HepG2 (cell line): ENCODE measurements at regions not wholly inside any gene's neighbourhood (a gene's known extent, or its start where the extent isn't known, plus 50 kb on each side); places are given as distances from the start of the nearest gene placed in this dataset.

Experiments used
- ATAC-seq: fragments of 200-7000 bp; cut with Tn5 transposase; 3 replicates; pipeline ENCODE4 v1.9.1; 2020; ENCODE audit warnings: mild to moderate bottlenecking, moderate library complexity
- BruUV-seq: library from RNA; stranded (reverse); fragments of 400-500 nt; replicated peaks from 2 replicates; lab custom pipeline; 2021; lab: Mats Ljungman, UMichigan
- CTCF ChIA-PET: fragments of 300-600 bp; formaldehyde crosslinking; extraction: SDS; loops from one replicate; lab custom pipeline; 2021; ENCODE audit warnings: low total read pairs, inconsistent platforms, low intra/inter-chr PET ratio; lab: Yijun Ruan, JAX
- POLR2A ChIA-PET: fragments of 350-600 bp; sonication (Branson Sonifier 250); formaldehyde crosslinking; loops from one replicate; lab custom pipeline; 2020; ENCODE audit warnings: antibody characterized with exemption, inconsistent platforms; lab: Yijun Ruan, JAX
- DNase-seq: peaks from one replicate; pipeline ENCODE4 v3.0.0-alpha.2; 2015; ENCODE audit warnings: low spot score
- FAIRE-seq: peaks from 3 replicates; lab custom pipeline; 2011; peaks lifted over from hg19 to GRCh38; lab: Jason Lieb, UNC
- H2AFZ ChIP-seq: one replicate; pipeline ENCODE4 v1.6.1; 2011; ENCODE audit warnings: low read length, inconsistent platforms
- H3K27ac ChIP-seq: fragments of 300-600 bp; 3 replicates; pipeline ENCODE4 v1.8.0; 2011; ENCODE audit warnings: mixed run types, mild to moderate bottlenecking, mixed read lengths, low read length, inconsistent platforms; ENCODE audit not compliant: insufficient read depth; ENCODE audit errors: extremely low read length
- H3K27me3 ChIP-seq, 2 experiments: fragments of 200-600 bp in 1 of 2; 2 replicates in 1 of 2; 3 replicates in 1 of 2; pipeline versions ENCODE4 v1.6.0 to v1.8.0; 2011; ENCODE audit warnings: low read length in 2 of 2, mild to moderate bottlenecking in 2 of 2, moderate library complexity in 2 of 2, inconsistent platforms in 1 of 2; ENCODE audit not compliant: insufficient read depth in 2 of 2, control insufficient read depth in 1 of 2
- H3K36me3 ChIP-seq, 2 experiments: fragments of 200-600 bp in 1 of 2; replicated peaks in 1 of 2; 2 replicates in 1 of 2; 3 replicates in 1 of 2; pipeline versions ENCODE4 v1.5.1 to v1.8.0; 2011; ENCODE audit warnings: low read length in 2 of 2, inconsistent platforms in 1 of 2; ENCODE audit not compliant: insufficient read depth in 2 of 2, control insufficient read depth in 1 of 2
- H3K4me1 ChIP-seq: 2 replicates; pipeline ENCODE4 v1.5.1; 2012; ENCODE audit warnings: low read length, inconsistent platforms; ENCODE audit not compliant: insufficient read depth
- H3K4me2 ChIP-seq: 2 replicates; pipeline ENCODE4 v1.6.0; 2011; ENCODE audit warnings: low read depth, low read length, inconsistent platforms
- H3K4me3 ChIP-seq, 3 experiments: fragments of 200-600 bp in 1 of 3; sonication (generic), shearing (Covaris generic) in 1 of 3; replicated peaks in 1 of 3; 2 replicates each; pipeline ENCODE4 v1.5.1; 2011 to 2016; ENCODE audit warnings: low read length in 3 of 3, inconsistent platforms in 2 of 3, low read depth in 2 of 3, mild to moderate bottlenecking in 2 of 3, control low read depth in 1 of 3, mixed read lengths in 1 of 3; ENCODE audit not compliant: insufficient read depth in 1 of 3
- H3K79me2 ChIP-seq: one replicate; pipeline ENCODE4 v1.6.1; 2011; ENCODE audit warnings: low read length, inconsistent platforms; ENCODE audit not compliant: insufficient read depth
- H3K9ac ChIP-seq: 2 replicates; pipeline ENCODE4 v1.6.0; 2011; ENCODE audit warnings: mild to moderate bottlenecking, low read depth, low read length, inconsistent platforms; ENCODE audit not compliant: insufficient read depth
- H3K9me3 ChIP-seq: 2 replicates; pipeline ENCODE4 v1.5.1; 2012; ENCODE audit warnings: mild to moderate bottlenecking, low read length
- H4K20me1 ChIP-seq: 2 replicates; pipeline ENCODE4 v1.6.0; 2011; ENCODE audit warnings: inconsistent platforms, mild to moderate bottlenecking, low read length, moderate library complexity; ENCODE audit not compliant: insufficient read depth
- CCAR2 ChIP-seq: fragments of 200-400 bp; formaldehyde crosslinking; optimal IDR thresholded peaks from 2 replicates; pipeline ENCODE3; 2018; ENCODE audit warnings: low read depth, mild to moderate bottlenecking, low read length, moderate library complexity
- RNF219 ChIP-seq: sonication (generic); formaldehyde crosslinking; IDR thresholded peaks from 2 replicates; pipeline ENCODE4 v1.5.0; 2020; ENCODE audit warnings: mild to moderate bottlenecking, missing genetic modification reagents
- SKIL ChIP-seq: sonication (generic); formaldehyde crosslinking; IDR thresholded peaks from 2 replicates; pipeline ENCODE4 v1.8.0; 2022; ENCODE audit warnings: missing genetic modification reagents, mild to moderate bottlenecking, moderate library complexity, borderline replicate concordance
- ZBTB40 ChIP-seq, 2 experiments: fragments of 450-650 bp in 1 of 2; sonication (generic) in 1 of 2; formaldehyde crosslinking in 1 of 2; IDR thresholded peaks; 2 replicates each; pipeline versions ENCODE4 v1.6.1 to v1.8.0; 2016 to 2022; ENCODE audit warnings: antibody characterized with exemption in 1 of 2, mild to moderate bottlenecking in 1 of 2, missing genetic modification reagents in 1 of 2
- ZNF251 ChIP-seq: sonication (generic); formaldehyde crosslinking; IDR thresholded peaks from 2 replicates; pipeline ENCODE4 v1.9.0; 2021; ENCODE audit warnings: mild to moderate bottlenecking, missing genetic modification reagents
- ZNF747 ChIP-seq: sonication (generic); formaldehyde crosslinking; IDR thresholded peaks from 2 replicates; pipeline ENCODE4 v1.8.1; 2023; ENCODE audit warnings: missing genetic modification reagents, mild to moderate bottlenecking, borderline replicate concordance
- WGBS: methylation state at CpG from one replicate; pipeline ENCODE4 v1.1.6; 2017; ENCODE audit warnings: low lambda C conversion rate; 5-methylcytosine and 5-hydroxymethylcytosine counted together
- in situ Hi-C: cut with HindIII; loops from 2 replicates; pipeline ENCODE4 v1.10.0; 2017; ENCODE audit warnings: low pct_unique_long_range_greater_than_20kb; ENCODE audit not compliant: extremely low pct_ligation_motif_present
- intact Hi-C: fragments of 100-400 bp; cut with micrococcal nuclease; formaldehyde crosslinking; loops from one replicate; pipeline ENCODE4 v1.10.0; 2022; ENCODE audit not compliant: unreplicated experiment
- TF ChIP-seq, protein P1 (sequence below): sonication (generic); formaldehyde crosslinking; IDR thresholded peaks from 2 replicates; pipeline ENCODE4 v1.4.0; 2020; ENCODE audit warnings: mild to moderate bottlenecking, low read depth, missing genetic modification reagents

DNA sequence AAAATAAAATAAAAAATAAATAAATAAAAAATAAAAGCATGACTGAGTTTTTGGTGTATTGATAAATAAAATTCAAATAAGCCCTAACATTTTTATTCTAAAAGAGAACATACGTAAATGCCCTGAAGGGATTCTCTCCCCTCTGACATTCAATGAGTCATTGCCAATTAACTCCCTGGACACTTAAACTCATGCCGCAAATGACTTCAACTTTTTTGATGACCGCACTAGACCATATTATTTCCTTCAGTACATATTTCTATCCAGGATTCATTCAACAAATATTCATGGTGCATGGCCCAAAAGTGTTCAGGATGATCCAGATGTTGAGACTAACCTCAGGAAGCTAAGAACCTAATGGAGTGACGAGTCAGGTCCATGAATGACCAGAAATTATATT is 195.9 kb upstream of the LRRN1 start (continued):
- no peak for TF ChIP-seq SKIL (CRISPR knock-in tag)

DNA sequence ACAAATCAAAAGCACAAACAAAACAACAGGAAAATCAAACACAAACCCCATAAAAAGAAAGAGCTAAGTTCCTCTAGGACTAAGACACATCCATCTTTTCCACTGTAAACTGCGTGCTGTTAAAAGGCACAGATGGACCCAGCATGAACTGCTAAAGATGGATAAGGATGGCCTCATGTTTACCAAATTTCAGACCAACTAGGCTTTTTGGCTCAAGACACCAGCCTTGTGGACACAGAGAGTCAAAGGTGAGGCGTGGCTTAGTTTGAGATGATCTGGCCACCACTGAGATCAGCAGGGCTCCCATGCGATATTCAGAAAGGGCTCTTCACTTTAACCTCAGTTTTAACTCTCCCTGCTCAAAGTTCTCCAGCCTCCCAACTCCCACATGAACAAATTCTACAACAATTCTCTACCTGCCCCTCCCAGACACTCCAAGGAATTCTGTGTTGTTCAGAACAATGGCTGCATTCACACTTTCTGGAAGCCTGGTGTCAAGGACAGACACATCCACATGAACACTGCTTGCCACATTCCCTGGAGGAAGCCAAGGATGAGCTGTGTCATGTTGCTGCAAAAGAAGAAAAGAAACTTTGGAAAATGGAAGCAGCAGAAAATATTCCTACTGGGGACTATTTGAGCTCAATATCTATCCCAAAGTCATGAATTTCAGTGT is 198.4 kb upstream of the LRRN1 start:
- no peak overlapping the region for H3K9ac ChIP-seq
- no peak overlapping the region for H2AFZ ChIP-seq
- intact Hi-C loops = no loop called here
- no peaks in the 10 kb centered on the region; a peak in 1 of 5 replicates for H3K27me3 ChIP-seq
- BruUV-seq = no TSS peak
- in situ Hi-C loops = no loop called here
- H3K36me3 ChIP-seq = no peaks in the 10 kb centered on the region
- WGBS = 25% methylated on average over 2 of the region's 3 CpGs
- ChIA-PET CTCF (no interaction called here), POLR2A (no interaction called here)
- DNase-seq (no peak), ATAC-seq (no peak), FAIRE-seq (no peak)
- no peak overlapping the region for H3K4me3 ChIP-seq
- no peaks in the 10 kb centered on the region for H4K20me1 ChIP-seq
- no peaks in the 10 kb centered on the region for H3K9me3 ChIP-seq
- no peaks in the 10 kb centered on the region for H3K79me2 ChIP-seq
- no peak overlapping the region for H3K27ac ChIP-seq
- H3K4me1 ChIP-seq = no peaks in the 10 kb centered on the region
- no peak overlapping the region for H3K4me2 ChIP-seq
- TF ChIP-seq ZNF251 (CRISPR knock-in tag) = no peak
- no peak for TF ChIP-seq RNF219 (CRISPR knock-in tag)
- TF ChIP-seq, protein P1, sequence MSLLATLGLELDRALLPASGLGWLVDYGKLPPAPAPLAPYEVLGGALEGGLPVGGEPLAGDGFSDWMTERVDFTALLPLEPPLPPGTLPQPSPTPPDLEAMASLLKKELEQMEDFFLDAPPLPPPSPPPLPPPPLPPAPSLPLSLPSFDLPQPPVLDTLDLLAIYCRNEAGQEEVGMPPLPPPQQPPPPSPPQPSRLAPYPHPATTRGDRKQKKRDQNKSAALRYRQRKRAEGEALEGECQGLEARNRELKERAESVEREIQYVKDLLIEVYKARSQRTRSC = no peak
- no peak for TF ChIP-seq ZNF747 (CRISPR knock-in tag)
- TF ChIP-seq CCAR2 = no peak
- no peak for TF ChIP-seq ZBTB40 (IDR thresholded peaks at IDR 0.05)
- TF ChIP-seq ZBTB40 (CRISPR knock-in tag; IDR thresholded peaks at IDR 0.05) = no peak
